ENCODE measurements at regions not wholly inside any gene's neighbourhood (a gene's known extent, or its start where the extent isn't known, plus 50 kb on each side); places are given as distances from the start of the nearest gene placed in this dataset.

GRCh38 chr6:106895703-106896040 lies 78.9 kb downstream of the CD24 start:
- no peak for TF ChIP-seq CTCF (IDR thresholded peaks at IDR 0.05; ENCODE audit: insufficient read depth, low read length, poor library complexity, severe bottlenecking)
- no peak for TF ChIP-seq EZH2phosphoT487 (conservative IDR thresholded peaks at IDR 0.05; ENCODE audit: low read length)

Data from SU-DHL-6 (cell line).